Ovary (tissue), 3 donors: ENCODE measurements at regions not wholly inside any gene's neighbourhood (a gene's known extent, or its start where the extent isn't known, plus 50 kb on each side); places are given as distances from the start of the nearest gene placed in this dataset.

ENCODE experiments used
- CTCF ChIP-seq, 3 donors: fragments of 450-650 bp in 2 of 3; fragments of 200-600 bp in 1 of 3; IDR thresholded peaks; one replicate each; pipeline versions ENCODE4 v1.5.1 to v1.8.0; 2016 to 2022; ENCODE audit warnings: antibody characterized with exemption in 3 of 3, mild to moderate bottlenecking in 1 of 3
- POLR2A ChIP-seq: fragments of 450-650 bp; IDR thresholded peaks from one replicate; pipeline ENCODE4 v1.6.1; 2017; ENCODE audit warnings: antibody characterized with exemption, mild to moderate bottlenecking, moderate library complexity
- donor health status: DM: no; HTN: no; CAD: no.

GRCh38 chr3:95609411-95609810, 1205.0 kb upstream of the EPHA6 start:
- TF ChIP-seq CTCF (IDR thresholded peaks at IDR 0.05), result no peak
- no peak for TF ChIP-seq POLR2A
